ENCODE measurements at regions not wholly inside any gene's neighbourhood (a gene's known extent, or its start where the extent isn't known, plus 50 kb on each side); places are given as distances from the start of the nearest gene placed in this dataset.

- Histone ChIP-seq H4K20me1 (ENCODE audit: insufficient read depth, low read length) (no peaks in the 10 kb centered on the region), H3K27ac (ENCODE audit: low read length) (no peak overlapping the region), H3K36me3 (replicated peaks; ENCODE audit: low read depth, low read length) (no peaks in the 10 kb centered on the region), H2AFZ (ENCODE audit: low read depth, low read length) (no peak overlapping the region), H3K4me2 (ENCODE audit: low read length) (no peak overlapping the region), H3K9ac (ENCODE audit: low read length) (no peak overlapping the region), H3K4me1 (ENCODE audit: low read length) (peaks cover 8% of the 10 kb centered on the region), H3K4me3 (ENCODE audit: low read length) (no peak overlapping the region), H3K79me2 (ENCODE audit: low read length) (no peaks in the 10 kb centered on the region), H3K27me3 (ENCODE audit: low read depth, low read length) (no peaks in the 10 kb centered on the region), H3K9me3 (ENCODE audit: insufficient read depth, low read length) (no peaks in the 10 kb centered on the region)
- TF ChIP-seq CTCF (IDR thresholded peaks at IDR 0.05; ENCODE audit: low read depth, low read length): no peak
- no peak for TF ChIP-seq EZH2phosphoT487 (IDR thresholded peaks at IDR 0.05; ENCODE audit: low read depth)
Measured at GRCh38 chr6:81978230-81978629, 225.7 kb upstream of the TENT5A start.

- Histone ChIP-seq H4K20me1 (ENCODE audit: insufficient read depth, low read length) (no peaks in the 10 kb centered on the region), H3K4me3 (ENCODE audit: low read length) (no peak overlapping the region), H3K9me3 (ENCODE audit: insufficient read depth, low read length) (no peaks in the 10 kb centered on the region), H3K4me1 (ENCODE audit: low read length) (peaks cover 8% of the 10 kb centered on the region), H3K27ac (ENCODE audit: low read length) (no peak overlapping the region), H3K36me3 (replicated peaks; ENCODE audit: low read depth, low read length) (no peaks in the 10 kb centered on the region), H3K9ac (ENCODE audit: low read length) (no peak overlapping the region), H3K4me2 (ENCODE audit: low read length) (no peak overlapping the region), H3K27me3 (ENCODE audit: low read depth, low read length) (no peaks in the 10 kb centered on the region), H2AFZ (ENCODE audit: low read depth, low read length) (no peak overlapping the region), H3K79me2 (ENCODE audit: low read length) (no peaks in the 10 kb centered on the region)
- no peak for TF ChIP-seq CTCF (IDR thresholded peaks at IDR 0.05; ENCODE audit: low read depth, low read length)
- TF ChIP-seq EZH2phosphoT487 (IDR thresholded peaks at IDR 0.05; ENCODE audit: low read depth): no peak
Measured at GRCh38 chr6:81977486-81977885, 225.0 kb upstream of the TENT5A start.

DNA sequence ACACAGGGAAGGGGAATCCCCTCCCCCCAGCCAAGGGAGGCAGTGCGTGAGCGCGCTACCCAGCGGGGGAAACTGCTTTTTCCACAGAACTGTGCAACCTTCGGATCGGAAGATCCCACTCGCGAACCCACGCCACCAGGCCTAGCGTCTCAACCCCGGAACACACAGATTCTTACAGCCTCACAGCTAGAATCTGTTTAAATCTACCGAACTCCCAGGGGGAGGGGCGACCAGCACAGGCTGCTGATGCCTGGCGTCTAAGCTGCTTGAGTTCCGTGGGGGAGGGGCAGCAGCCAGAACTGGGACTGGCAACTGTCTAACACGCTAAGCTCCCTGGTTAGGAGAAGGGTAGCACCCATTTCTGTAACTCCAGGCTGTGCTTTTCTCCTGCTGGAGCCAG is 217.3 kb upstream of the TENT5A start:
- no peak for TF ChIP-seq CTCF (IDR thresholded peaks at IDR 0.05; ENCODE audit: low read depth, low read length)
- no peak for TF ChIP-seq EZH2phosphoT487 (IDR thresholded peaks at IDR 0.05; ENCODE audit: low read depth)
- no peaks in the 10 kb centered on the region for H3K4me1 ChIP-seq (ENCODE audit: low read length)
- no peak overlapping the region for H3K4me2 ChIP-seq (ENCODE audit: low read length)
- no peak overlapping the region for H2AFZ ChIP-seq (ENCODE audit: low read depth, low read length)
- no peaks in the 10 kb centered on the region for H3K9me3 ChIP-seq (ENCODE audit: insufficient read depth, low read length)
- no peak overlapping the region for H3K27ac ChIP-seq (ENCODE audit: low read length)
- H3K4me3 ChIP-seq (ENCODE audit: low read length): no peak overlapping the region
- no peak overlapping the region for H3K9ac ChIP-seq (ENCODE audit: low read length)
- no peaks in the 10 kb centered on the region for H3K36me3 ChIP-seq (replicated peaks; ENCODE audit: low read depth, low read length)
- H3K27me3 ChIP-seq (ENCODE audit: low read depth, low read length): no peaks in the 10 kb centered on the region
- no peaks in the 10 kb centered on the region for H3K79me2 ChIP-seq (ENCODE audit: low read length)
- H4K20me1 ChIP-seq (ENCODE audit: insufficient read depth, low read length): no peaks in the 10 kb centered on the region

DNA sequence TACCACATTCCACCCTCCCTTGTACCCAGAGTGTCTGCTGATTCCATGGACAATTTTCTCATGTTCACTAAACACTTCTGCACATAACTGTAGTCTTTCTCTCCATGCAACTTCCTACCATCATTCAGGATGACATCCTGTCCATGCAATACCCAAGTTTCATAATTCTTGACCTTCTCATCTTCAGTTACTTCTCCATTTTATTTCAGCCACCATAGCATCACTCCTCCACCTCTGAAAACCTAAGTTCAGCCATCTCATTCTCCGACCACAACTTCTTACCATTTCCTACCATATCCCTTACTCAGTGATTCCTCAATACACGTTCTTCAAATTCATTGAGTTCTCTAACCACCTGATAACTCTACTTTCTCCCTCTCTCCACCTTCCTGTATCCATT is 216.5 kb upstream of the TENT5A start:
- no peaks in the 10 kb centered on the region for H3K9me3 ChIP-seq (ENCODE audit: insufficient read depth, low read length)
- H2AFZ ChIP-seq (ENCODE audit: low read depth, low read length): no peak overlapping the region
- no peak overlapping the region for H3K4me3 ChIP-seq (ENCODE audit: low read length)
- no peak overlapping the region for H3K9ac ChIP-seq (ENCODE audit: low read length)
- H3K4me2 ChIP-seq (ENCODE audit: low read length): no peak overlapping the region
- no peak for TF ChIP-seq CTCF (IDR thresholded peaks at IDR 0.05; ENCODE audit: low read depth, low read length)
- TF ChIP-seq EZH2phosphoT487 (IDR thresholded peaks at IDR 0.05; ENCODE audit: low read depth): no peak
- no peaks in the 10 kb centered on the region for H4K20me1 ChIP-seq (ENCODE audit: insufficient read depth, low read length)
- no peaks in the 10 kb centered on the region for H3K36me3 ChIP-seq (replicated peaks; ENCODE audit: low read depth, low read length)
- no peaks in the 10 kb centered on the region for H3K27me3 ChIP-seq (ENCODE audit: low read depth, low read length)
- no peaks in the 10 kb centered on the region for H3K4me1 ChIP-seq (ENCODE audit: low read length)
- no peak overlapping the region for H3K27ac ChIP-seq (ENCODE audit: low read length)
- H3K79me2 ChIP-seq (ENCODE audit: low read length): no peaks in the 10 kb centered on the region
